Left ventricle myocardium inferior (tissue), 1 donor: ENCODE measurements at regions not wholly inside any gene's neighbourhood (a gene's known extent, or its start where the extent isn't known, plus 50 kb on each side); places are given as distances from the start of the nearest gene placed in this dataset.

Experiments used
- DNase-seq: peaks from one replicate; pipeline ENCODE4 v3.0.0-alpha.2; 2020
- H3K27ac ChIP-seq: fragments of 200-600 bp; replicated peaks from 2 replicates; pipeline ENCODE4 v1.8.0; 2021
- H3K27me3 ChIP-seq: fragments of 200-600 bp; 2 replicates; pipeline ENCODE4 v1.8.0; 2021; ENCODE audit warnings: low read depth
- H3K36me3 ChIP-seq: fragments of 200-600 bp; 2 replicates; pipeline ENCODE4 v1.8.0; 2021
- H3K4me1 ChIP-seq: fragments of 200-600 bp; 2 replicates; pipeline ENCODE4 v1.8.0; 2021
- H3K4me3 ChIP-seq: fragments of 200-600 bp; 2 replicates; pipeline ENCODE4 v1.8.0; 2021; ENCODE audit warnings: mild to moderate bottlenecking, moderate library complexity
- H3K9me3 ChIP-seq: fragments of 200-600 bp; replicated peaks from 2 replicates; pipeline ENCODE4 v1.8.0; 2021
- intact Hi-C: fragments of 100-400 bp; cut with micrococcal nuclease; formaldehyde crosslinking; loops from one replicate; pipeline ENCODE4 v1.11.0; 2022
- TF ChIP-seq, protein P1 (sequence below): fragments of 200-600 bp; IDR thresholded peaks from 2 replicates; pipeline ENCODE4 v1.8.0; 2021; ENCODE audit warnings: antibody characterized with exemption, mild to moderate bottlenecking, borderline replicate concordance
- donor health status: DM: no; HTN: yes; CAD: no; lungs with severe emphysema.

DNA sequence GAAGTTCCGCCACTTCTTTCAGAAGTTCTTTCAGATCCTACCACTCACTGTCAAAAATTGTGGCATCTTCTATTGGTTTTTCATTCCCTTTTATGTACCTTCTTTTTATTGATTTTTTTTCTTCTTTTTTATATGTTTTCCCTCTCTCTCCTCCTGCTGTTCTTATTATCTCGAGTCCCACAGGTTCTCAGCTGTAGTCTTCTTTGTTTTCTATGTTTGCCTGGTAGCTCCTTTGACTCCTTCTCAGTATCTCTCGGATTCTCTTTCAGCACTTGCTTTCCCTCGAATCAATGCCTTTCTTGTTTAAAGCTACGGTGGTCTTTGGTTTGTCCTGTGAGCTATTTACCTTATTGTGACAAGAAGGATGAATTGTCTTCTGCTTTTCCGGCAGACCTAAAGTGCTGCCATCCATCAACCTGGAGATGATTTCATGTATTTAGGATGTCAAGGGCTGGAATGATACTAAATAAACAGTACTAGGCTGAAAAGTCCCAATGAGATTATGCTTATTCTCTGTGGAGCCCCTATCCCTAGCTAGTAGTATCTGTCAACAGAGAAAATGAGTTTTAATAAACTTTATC lies 541.7 kb downstream of the NOVA1 start:
- TF ChIP-seq, protein P1, sequence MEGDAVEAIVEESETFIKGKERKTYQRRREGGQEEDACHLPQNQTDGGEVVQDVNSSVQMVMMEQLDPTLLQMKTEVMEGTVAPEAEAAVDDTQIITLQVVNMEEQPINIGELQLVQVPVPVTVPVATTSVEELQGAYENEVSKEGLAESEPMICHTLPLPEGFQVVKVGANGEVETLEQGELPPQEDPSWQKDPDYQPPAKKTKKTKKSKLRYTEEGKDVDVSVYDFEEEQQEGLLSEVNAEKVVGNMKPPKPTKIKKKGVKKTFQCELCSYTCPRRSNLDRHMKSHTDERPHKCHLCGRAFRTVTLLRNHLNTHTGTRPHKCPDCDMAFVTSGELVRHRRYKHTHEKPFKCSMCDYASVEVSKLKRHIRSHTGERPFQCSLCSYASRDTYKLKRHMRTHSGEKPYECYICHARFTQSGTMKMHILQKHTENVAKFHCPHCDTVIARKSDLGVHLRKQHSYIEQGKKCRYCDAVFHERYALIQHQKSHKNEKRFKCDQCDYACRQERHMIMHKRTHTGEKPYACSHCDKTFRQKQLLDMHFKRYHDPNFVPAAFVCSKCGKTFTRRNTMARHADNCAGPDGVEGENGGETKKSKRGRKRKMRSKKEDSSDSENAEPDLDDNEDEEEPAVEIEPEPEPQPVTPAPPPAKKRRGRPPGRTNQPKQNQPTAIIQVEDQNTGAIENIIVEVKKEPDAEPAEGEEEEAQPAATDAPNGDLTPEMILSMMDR = no peak
- DNase-seq = no peak
- H3K27ac ChIP-seq = no peak overlapping the region
- intact Hi-C loops = no loop called here
- no peaks in the 10 kb centered on the region for H3K27me3 ChIP-seq
- no peak overlapping the region for H3K4me3 ChIP-seq
- H3K9me3 ChIP-seq = peaks cover 10% of the 10 kb centered on the region
- H3K36me3 ChIP-seq = no peaks in the 10 kb centered on the region
- H3K4me1 ChIP-seq = no peaks in the 10 kb centered on the region

DNA sequence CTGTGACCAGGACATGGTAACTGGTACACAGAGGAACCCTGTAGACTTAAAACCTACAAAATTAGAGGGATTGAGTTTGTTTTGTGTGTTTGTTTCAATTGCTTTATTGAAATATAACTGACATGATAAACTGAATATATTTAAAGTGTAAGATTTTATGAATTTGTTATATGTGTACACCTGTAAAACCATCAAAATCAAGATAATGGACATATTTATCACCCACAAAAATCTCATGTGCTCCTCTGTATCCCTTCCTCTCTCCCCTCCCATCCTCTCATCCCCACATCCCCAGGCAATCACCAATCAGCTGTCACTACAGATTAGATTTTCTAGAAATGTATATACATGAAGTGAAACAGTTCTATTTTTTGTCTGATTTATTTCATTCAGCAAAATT lies 565.5 kb downstream of the NOVA1 start:
- no peaks in the 10 kb centered on the region for H3K27me3 ChIP-seq
- intact Hi-C loops = no loop called here
- H3K27ac ChIP-seq = no peak overlapping the region
- H3K4me3 ChIP-seq = no peak overlapping the region
- no peaks in the 10 kb centered on the region for H3K4me1 ChIP-seq
- TF ChIP-seq, protein P1 = no peak
- DNase-seq = no peak
- H3K36me3 ChIP-seq = no peaks in the 10 kb centered on the region
- H3K9me3 ChIP-seq = no peaks in the 10 kb centered on the region

DNA sequence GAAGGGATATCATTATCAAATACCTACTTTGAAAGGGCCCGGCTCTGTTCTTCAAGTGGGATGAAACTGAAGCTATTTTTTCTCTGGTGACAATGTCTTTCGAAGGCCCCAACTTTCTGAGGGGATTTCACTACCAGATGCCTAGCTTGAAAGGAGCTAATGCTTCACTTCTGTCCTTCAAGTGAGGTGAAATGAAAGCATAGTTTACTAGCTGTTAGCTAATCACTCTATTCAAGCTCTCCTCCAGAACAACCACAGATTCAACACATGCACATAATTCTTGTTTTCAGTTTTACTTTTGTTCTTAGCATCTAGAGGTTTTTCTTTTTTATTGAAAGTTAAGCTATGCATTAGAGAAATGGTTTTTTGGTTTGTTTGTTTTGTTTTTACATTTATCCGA lies 571.4 kb downstream of the NOVA1 start:
- intact Hi-C loops = no loop called here
- Histone ChIP-seq H3K4me3 (no peak overlapping the region), H3K36me3 (no peaks in the 10 kb centered on the region), H3K4me1 (no peaks in the 10 kb centered on the region), H3K27ac (no peak overlapping the region), H3K9me3 (no peaks in the 10 kb centered on the region), H3K27me3 (no peaks in the 10 kb centered on the region)
- DNase-seq = no peak
- TF ChIP-seq, protein P1 = no peak

DNA sequence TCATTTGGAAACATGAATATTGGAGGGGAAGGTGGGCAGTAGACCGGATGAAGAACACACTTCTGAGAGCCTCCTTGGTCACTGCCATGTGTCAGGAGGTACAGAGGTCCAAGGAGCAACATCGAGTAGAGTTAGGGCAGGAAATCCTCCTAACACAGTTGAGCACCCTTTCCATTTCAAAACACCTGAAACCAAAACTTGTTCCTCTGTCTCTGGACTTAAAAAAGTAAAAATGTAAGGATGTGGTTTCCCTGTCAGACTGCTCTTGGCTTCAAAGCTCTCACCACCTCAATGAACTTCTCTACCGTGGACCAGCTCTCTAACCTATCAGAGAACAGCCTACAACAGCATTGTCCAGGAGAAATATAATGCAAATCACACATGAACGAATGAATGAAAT lies 573.9 kb downstream of the NOVA1 start:
- intact Hi-C loops = no loop called here
- Histone ChIP-seq H3K27me3 (no peaks in the 10 kb centered on the region), H3K36me3 (no peaks in the 10 kb centered on the region), H3K4me1 (no peaks in the 10 kb centered on the region), H3K27ac (no peak overlapping the region), H3K9me3 (no peaks in the 10 kb centered on the region), H3K4me3 (no peak overlapping the region)
- TF ChIP-seq, protein P1 = no peak
- no peak for DNase-seq

DNA sequence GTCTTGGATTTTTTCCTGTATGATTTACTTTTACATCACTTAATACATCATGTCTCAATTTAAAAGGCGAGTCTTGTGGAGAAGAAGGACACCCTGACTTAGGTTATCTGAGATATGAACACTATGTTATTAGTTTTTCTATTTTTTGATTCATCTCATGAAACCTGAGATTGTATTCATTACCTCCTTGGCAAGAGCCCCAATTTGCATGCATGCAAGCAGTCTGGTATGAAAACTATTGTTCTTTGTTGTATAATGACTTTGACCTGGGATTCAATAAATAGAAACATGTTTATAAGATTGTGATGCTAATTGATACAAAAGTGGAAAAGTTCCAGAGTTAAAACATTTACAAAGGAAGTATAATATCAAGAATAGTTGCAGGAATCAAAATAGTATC lies 576.1 kb downstream of the NOVA1 start:
- no peaks in the 10 kb centered on the region for H3K27me3 ChIP-seq
- DNase-seq = no peak
- no peak overlapping the region for H3K4me3 ChIP-seq
- no peak overlapping the region for H3K27ac ChIP-seq
- H3K36me3 ChIP-seq = no peaks in the 10 kb centered on the region
- H3K4me1 ChIP-seq = no peaks in the 10 kb centered on the region
- TF ChIP-seq, protein P1 = no peak
- intact Hi-C loops = no loop called here
- no peaks in the 10 kb centered on the region for H3K9me3 ChIP-seq

DNA sequence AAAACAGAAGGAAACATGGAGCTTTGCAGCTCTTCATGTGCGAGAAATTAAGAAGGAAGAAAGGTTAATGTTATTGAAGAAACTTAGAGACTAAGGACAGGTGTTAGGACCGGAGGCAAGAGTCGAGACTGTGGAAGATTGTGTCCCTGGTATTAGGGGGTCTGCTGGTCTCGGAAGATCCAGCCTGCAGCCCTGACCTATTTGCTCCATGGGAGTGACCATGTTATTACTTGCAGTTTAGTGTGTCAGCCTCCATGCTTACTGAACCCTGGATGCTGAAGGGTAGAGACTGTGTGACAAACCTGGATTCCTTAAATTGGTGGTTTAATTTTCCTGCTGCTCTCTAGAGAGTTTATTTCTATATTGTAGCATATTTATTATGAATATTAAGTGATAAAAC lies 580.6 kb downstream of the NOVA1 start:
- no peak overlapping the region for H3K4me3 ChIP-seq

More for the DNA sequence above, 580.6 kb downstream of the NOVA1 start:
- Histone ChIP-seq H3K36me3 (no peaks in the 10 kb centered on the region), H3K9me3 (peaks cover 10% of the 10 kb centered on the region), H3K4me1 (no peaks in the 10 kb centered on the region), H3K27ac (no peak overlapping the region), H3K27me3 (no peaks in the 10 kb centered on the region)
- TF ChIP-seq, protein P1 = no peak
- DNase-seq = no peak
- intact Hi-C loops = no loop called here
